Fibroblast of pulmonary artery (primary cell): ENCODE measurements at regions not wholly inside any gene's neighbourhood (a gene's known extent, or its start where the extent isn't known, plus 50 kb on each side); places are given as distances from the start of the nearest gene placed in this dataset.
A peak's percentile ranks its signal among the peaks of the same experiment; 100 is the strongest.

Source experiments
- DNase-seq: peaks from one replicate; pipeline ENCODE4 v3.0.0-alpha.2; 2010; ENCODE audit warnings: low read depth
- H3K4me3 ChIP-seq: replicated peaks from 2 replicates; pipeline ENCODE4 v1.5.1; 2011; ENCODE audit warnings: low read depth, mild to moderate bottlenecking, control low read depth, low read length, moderate library complexity
- TF ChIP-seq, protein P1 (sequence below): IDR thresholded peaks from 2 replicates; pipeline ENCODE4 v1.5.1; 2011; ENCODE audit warnings: mild to moderate bottlenecking, control low read depth, low read length, inconsistent platforms; ENCODE audit errors: missing control alignments

DNA sequence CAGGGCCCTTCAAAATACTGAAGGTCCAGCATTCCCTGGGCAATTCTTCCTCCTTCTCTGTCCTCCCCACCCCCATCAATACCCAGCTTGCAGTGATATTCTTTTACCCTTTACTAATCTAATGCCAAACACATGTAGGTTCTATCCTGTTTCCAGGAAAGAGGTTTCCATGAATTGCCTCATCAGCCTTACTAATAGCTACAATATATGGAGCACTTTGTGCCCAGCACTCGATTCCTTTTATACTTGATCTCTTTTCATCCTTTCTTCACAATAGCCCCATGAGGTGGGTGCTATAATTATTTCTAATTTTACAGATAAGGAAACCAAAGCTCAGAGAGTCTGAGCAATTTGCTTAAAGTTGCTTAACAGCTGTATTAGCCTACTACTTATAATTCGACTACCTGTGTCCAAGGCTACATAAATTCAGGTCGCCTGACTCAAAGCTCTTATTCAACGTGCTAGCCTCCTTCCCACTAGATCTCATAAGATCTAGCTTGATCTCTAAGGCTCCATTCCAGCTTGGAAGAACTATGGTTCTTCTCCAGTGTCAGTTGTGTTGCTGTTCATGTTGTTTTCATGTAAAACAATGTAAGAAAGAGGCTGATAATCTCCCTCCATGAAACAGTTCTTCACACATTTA lies 229.6 kb upstream of the PGRMC2 start:
- TF ChIP-seq, protein P1, sequence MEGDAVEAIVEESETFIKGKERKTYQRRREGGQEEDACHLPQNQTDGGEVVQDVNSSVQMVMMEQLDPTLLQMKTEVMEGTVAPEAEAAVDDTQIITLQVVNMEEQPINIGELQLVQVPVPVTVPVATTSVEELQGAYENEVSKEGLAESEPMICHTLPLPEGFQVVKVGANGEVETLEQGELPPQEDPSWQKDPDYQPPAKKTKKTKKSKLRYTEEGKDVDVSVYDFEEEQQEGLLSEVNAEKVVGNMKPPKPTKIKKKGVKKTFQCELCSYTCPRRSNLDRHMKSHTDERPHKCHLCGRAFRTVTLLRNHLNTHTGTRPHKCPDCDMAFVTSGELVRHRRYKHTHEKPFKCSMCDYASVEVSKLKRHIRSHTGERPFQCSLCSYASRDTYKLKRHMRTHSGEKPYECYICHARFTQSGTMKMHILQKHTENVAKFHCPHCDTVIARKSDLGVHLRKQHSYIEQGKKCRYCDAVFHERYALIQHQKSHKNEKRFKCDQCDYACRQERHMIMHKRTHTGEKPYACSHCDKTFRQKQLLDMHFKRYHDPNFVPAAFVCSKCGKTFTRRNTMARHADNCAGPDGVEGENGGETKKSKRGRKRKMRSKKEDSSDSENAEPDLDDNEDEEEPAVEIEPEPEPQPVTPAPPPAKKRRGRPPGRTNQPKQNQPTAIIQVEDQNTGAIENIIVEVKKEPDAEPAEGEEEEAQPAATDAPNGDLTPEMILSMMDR, result no peak
- no peak overlapping the region for H3K4me3 ChIP-seq
- DNase-seq, result peak; percentile 43

DNA sequence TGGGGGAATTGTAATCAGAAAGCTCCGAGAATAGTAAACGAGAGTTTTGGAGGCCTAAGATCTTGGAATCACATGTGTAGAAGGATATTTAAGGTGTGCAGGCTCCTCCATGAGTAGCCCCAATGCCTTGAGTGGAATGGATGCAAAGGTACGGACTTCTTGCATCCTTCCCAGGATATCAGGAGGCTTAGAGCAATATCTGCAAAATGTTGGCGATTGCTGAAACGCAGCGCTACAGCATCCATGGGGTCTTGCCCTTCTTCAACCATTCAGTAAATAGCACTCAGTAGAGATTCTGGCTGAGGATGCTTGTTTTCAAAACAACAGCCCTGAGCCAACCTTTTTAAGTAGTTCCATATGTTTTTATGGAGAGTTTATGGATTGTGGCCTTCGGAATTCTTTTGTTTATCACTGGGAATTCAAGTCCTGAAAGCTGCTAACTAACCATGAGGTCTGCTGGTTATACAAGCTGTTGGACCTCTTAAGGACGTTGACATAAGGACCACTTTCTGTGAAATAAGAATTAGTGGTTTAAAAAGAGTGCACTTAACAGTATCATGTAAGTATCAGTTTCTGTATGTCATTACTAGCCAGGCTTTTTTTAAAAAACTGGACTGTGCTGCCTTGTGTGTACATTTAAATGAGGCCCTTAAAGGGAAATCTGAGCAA lies 228.8 kb upstream of the PGRMC2 start:
- DNase-seq, result peak; percentile 40
- no peak overlapping the region for H3K4me3 ChIP-seq
- TF ChIP-seq, protein P1, result no peak

- TF ChIP-seq, protein P1, result no peak
- DNase-seq, result peak; percentile 45
- no peak overlapping the region for H3K4me3 ChIP-seq
Measured at GRCh38 chr4:128513664-128514484, 226.3 kb upstream of the PGRMC2 start.

DNA sequence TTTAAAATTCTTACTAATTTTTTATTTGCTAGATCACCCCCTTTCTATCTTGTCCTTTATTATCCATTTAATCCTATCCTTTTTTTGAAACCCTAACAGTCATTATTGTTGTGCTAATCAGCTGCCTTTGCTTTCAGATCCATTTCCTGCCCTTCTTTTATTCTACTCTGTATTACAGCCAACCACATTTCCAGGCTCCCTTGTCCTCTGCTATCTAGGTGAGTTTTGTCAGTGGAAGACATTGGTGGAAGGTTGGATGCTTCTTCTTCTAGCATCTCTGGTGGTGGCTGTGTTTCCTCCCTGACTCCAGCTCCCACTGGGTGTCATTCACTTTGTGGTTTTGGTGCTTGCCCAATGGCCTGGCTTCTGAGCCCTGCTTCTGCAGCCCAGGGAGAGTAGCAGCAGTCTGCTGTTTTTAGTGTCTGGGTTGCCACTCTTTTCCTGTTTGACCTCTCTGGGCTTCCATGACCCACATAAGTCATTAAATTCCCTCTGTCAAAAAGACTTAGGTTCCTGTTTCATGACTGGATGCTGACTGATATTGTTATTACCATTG lies 225.2 kb upstream of the PGRMC2 start:
- peak; percentile 33 for DNase-seq
- TF ChIP-seq, protein P1, result no peak
- no peak overlapping the region for H3K4me3 ChIP-seq

- TF ChIP-seq, protein P1, result no peak
Measured at GRCh38 chr4:128512161-128512560, 224.5 kb upstream of the PGRMC2 start.

DNA sequence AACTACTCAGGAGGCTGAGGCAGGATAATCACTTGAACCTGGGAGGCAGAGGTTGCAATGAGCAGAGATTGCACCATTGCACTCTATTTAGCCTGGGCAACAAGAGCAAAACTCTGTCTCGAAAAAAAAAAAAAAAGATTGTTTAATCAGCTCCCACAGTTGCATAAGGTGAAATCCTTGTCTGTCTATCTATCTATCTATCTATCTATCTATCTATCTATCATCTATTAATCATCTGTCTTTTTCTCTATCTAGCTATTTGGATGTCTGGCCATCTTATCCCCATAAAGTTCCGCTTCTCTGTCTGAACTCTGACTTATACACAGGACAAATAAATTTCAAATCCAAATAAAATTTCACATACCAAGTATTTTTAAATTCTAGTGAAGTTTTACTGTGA lies 223.2 kb upstream of the PGRMC2 start:
- TF ChIP-seq, protein P1, result no peak
- no peak for DNase-seq
- H3K4me3 ChIP-seq, result no peak overlapping the region

More at GRCh38 chr4:128512161-128512560, 224.5 kb upstream of the PGRMC2 start:
- DNase-seq, result no peak
- no peak overlapping the region for H3K4me3 ChIP-seq
